HG03159 (cell line): ENCODE measurements at regions not wholly inside any gene's neighbourhood (a gene's known extent, or its start where the extent isn't known, plus 50 kb on each side); places are given as distances from the start of the nearest gene placed in this dataset.
"Not testable (repeated sequence)": the region's sequence is repeated elsewhere in the genome, so short reads cannot be mapped to it uniquely, and the experiment has no call there.

Experiments
- ATAC-seq: cut with Tn5 transposase; IDR thresholded peaks from one replicate; pipeline ENCODE4 v1.9.1; 2021; ENCODE audit warnings: mild to moderate bottlenecking, moderate library complexity; ENCODE audit not compliant: unreplicated experiment

DNA sequence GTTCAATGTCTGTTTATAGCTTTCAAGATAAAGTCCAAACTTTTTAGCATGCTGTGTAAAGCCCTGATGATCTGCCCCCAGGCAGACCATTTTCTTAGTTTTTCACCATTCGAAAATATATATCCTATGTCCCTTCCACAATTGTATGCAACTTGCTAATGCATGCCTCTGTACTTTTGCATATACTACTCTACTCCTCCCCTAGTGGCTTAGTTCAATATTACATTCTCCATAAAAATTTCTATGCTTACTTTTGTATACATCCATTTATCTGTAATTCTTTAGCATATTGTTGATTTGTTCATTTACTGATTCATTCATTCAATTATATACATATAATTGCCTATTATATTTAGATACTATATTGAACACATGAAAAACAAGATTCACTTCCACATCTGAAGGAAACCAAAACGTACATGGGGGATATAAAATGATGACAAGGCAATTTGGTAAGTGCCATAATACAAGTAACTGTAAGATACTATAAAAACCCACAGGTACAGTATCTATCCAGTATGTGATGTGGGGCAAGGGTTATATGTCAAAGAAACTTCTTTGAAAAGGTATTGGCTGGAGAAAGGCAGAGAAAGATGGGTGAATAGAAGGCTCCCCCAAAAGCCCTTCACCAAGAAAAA lies 902.5 kb downstream of the FAM133A start:
- ATAC-seq: no peak

DNA sequence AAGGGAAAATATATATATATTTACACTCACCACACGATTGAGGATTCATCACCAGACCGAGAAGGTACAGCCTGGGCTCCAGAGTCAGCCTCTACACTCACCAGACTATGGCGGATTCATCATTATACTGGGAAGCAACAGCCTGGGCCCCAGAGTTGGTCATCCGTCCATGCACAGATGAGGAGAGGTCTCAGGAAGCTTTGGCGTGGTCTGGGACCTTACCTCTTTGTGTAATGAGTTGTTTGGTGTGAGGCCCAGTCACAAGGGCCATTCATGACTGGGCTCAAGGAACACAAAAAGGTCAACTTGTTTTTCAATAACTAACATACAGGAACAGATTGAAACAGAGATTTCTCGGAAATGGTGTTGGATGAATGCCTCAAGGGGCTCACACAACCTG lies 926.1 kb downstream of the FAM133A start:
- ATAC-seq: no peak

GRCh38 chrX:94612140-94612539 lies 938.1 kb downstream of the FAM133A start:
- ATAC-seq: no peak

GRCh38 chrX:94633237-94633636 lies 959.2 kb downstream of the FAM133A start:
- no peak for ATAC-seq

- ATAC-seq: no peak
Observed at GRCh38 chrX:94635003-94635402, 961.0 kb downstream of the FAM133A start.

- no peak for ATAC-seq
Observed at GRCh38 chrX:94645726-94646125, 971.7 kb downstream of the FAM133A start.

- ATAC-seq: no peak
Observed at GRCh38 chrX:94655180-94655579, 981.2 kb downstream of the FAM133A start.

DNA sequence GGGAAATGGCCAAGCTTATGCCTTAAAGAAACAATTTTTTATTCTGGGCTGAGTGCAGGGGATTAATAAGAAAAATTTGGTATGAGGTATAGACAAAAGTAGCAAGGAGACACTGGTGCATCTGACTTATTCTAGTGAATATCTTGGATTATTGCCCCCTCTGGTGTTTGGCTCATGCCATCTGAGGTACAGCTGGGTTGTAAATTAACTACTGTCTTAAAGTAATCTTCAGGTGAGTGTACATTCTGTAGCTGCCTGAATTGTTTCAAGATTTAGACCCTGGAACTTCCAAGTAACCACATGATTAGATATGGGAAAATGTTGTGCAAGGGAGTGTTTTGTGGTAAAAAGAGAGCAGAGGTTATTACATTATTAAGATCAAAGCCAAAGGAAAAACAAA lies 988.7 kb downstream of the FAM133A start:
- ATAC-seq: no peak

DNA sequence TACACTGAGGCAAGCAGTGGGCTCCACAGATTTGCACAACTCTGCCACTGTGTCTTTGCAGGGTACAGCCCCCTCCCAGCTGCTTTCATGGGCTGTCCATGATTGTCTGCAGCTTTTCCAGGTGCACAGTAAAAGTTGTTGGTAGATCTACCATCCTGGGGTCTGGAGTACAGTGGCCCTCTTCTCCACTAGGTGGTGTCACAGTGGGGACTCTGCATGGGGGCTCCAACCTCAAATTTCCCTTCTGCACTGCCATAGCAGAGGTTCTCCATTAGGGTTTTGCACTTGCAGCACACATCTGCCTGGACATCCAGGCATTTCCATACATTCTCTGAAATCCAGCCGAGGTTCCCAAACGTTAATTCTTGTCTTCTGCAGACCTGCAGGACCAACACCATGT lies 1002.3 kb downstream of the FAM133A start:
- no peak for ATAC-seq

DNA sequence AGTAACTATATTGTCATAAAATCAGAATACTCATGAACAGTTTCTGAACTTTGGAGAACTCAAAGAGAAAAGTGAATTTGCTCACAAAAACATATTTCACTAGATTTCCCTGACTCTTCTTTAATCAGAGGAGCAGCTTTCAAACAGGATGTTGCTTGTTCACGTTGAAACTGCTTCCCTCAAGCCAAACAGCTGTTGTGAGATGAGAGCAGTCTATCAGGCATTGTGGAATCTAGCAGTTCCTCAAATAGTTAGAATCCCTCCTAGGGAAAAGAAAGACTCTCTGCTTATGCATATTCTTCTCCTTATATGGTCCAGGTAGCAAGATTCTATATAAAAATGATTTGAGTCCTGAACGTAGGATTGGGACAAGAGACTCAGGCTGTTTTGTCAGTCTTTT lies 1012.1 kb downstream of the FAM133A start:
- no peak for ATAC-seq

DNA sequence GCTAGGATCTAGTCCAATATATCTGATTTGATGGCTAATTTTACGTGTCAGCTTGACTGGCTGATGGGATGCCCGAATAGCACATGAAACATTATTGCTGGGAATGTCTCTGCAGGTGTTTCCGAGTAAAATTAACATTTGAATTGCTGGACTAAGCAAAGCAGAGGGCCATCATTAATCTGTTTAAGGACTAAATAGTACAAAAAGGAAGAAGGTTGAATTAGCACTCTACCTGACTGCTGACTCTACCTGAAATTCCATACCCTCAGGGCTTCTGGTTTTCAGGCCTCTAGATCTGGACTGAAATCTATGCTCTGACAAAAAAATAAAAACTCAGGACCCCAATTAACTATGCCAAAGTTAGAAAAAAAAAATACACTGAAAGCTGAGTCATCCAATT lies 1021.9 kb downstream of the FAM133A start:
- ATAC-seq: no peak

GRCh38 chrX:94704348-94705256 lies 1030.6 kb downstream of the FAM133A start:
- not testable (repeated sequence) for ATAC-seq

DNA sequence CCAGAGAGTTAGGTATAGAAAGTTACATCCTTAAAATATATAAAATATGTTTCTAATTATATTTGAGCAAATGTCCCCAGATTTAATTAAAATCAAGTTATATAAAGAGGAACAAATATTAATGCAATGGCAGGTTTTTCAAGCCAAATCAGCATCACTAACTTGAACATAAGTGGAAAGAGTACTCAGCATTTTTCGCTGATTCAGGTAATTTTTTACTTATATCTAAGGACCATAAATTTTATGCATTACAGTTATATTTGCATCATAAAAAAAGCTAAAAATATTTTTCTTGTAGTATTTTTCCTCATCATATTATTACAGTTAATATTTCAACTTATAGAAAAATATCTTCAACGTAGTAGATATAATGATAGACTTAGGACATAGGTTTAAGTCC lies 1047.4 kb downstream of the FAM133A start:
- no peak for ATAC-seq

GRCh38 chrX:94722578-94722977 lies 1048.6 kb downstream of the FAM133A start:
- no peak for ATAC-seq

GRCh38 chrX:94742772-94743171 lies 1068.8 kb downstream of the FAM133A start:
- no peak for ATAC-seq

DNA sequence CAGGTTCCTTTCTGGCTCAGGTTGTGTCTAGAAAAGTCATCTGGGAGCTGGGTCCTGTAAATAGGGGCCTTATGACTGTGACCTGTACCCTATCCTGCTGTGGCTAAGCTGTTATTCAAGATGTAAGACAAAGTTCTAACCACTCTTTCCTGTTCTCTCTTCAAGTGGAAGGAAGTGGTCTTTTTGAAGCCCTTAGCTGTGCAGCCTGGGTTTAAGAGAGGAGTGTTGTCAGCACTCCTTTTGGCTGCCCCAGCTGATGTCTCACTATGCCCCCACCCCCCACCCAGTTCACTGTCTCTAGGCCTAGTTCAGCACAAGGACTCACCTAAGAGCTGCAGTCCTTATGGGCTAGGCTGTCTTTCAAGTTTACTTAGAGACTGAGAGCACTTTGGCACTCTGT lies 1069.5 kb downstream of the FAM133A start:
- ATAC-seq: no peak

GRCh38 chrX:94744786-94745185 lies 1070.8 kb downstream of the FAM133A start:
- no peak for ATAC-seq

DNA sequence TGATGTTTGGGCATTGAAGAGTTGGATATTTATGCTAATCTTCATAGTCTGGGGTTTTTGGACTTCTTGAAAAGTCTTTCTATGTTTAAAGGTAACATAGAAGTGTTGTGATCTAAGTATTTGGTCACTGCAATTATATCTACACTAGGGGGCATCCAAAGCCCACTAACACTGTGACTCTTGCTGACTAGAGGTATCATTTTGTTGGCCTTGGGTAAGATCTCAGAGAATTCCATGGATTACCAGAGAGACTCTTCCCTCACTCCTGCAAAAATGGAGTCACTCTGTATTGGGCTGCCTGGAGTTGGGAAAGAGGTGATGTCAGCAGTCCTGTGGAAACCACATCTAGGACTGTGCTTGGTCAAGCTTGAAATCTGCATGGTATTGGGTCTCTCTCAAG lies 1077.6 kb downstream of the FAM133A start:
- no peak for ATAC-seq

- no peak for ATAC-seq
Observed at GRCh38 chrX:94752434-94753169, 1078.6 kb downstream of the FAM133A start.

GRCh38 chrX:94758130-94758529 lies 1084.1 kb downstream of the FAM133A start:
- ATAC-seq: no peak

- no peak for ATAC-seq
Observed at GRCh38 chrX:94775640-94776039, 1101.6 kb downstream of the FAM133A start.

DNA sequence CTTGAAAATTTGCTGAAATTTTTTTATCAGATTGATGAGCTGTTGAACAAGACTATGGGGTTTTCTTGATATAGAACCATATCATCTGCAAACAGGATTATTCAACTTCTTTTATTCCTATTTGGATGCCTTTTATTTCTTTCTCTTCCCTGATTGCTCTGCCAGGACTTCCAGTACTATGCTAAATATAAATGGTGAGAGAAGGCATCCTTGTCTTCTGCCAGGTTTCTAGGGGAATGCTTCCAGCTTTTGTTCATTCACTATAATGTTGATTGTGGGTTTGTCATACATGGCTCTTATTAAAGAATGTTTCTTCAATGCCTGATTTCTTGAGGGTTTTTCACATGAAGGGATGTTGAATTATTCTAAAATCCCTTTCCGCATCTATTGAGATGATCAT lies 1139.5 kb downstream of the FAM133A start:
- no peak for ATAC-seq
